ENCODE measurements at regions not wholly inside any gene's neighbourhood (a gene's known extent, or its start where the extent isn't known, plus 50 kb on each side); places are given as distances from the start of the nearest gene placed in this dataset.

GRCh38 chr6:88220493-88220892 lies 54.3 kb upstream of the CNR1 start:
- Histone ChIP-seq H3K4ac (ENCODE audit: low read depth, low read length) (no peak overlapping the region), H3K4me2 (ENCODE audit: insufficient read depth, insufficient read length, low read length) (no peak overlapping the region), H4K20me1 (ENCODE audit: control insufficient read depth, insufficient read depth, insufficient read length) (no peaks in the 10 kb centered on the region), H3T11ph (ENCODE audit: low read length) (no peak overlapping the region), H2BK120ac (ENCODE audit: low read depth, low read length, poor library complexity, severe bottlenecking) (no peak overlapping the region), H2BK5ac (ENCODE audit: insufficient read length, low read length) (no peak overlapping the region), H3K79me2 (ENCODE audit: insufficient read depth, low read length) (no peaks in the 10 kb centered on the region), H2BK20ac (ENCODE audit: low read depth, low read length, poor library complexity, severe bottlenecking) (no peak overlapping the region), H2BK12ac (ENCODE audit: insufficient read length, low read depth, low read length) (no peak overlapping the region), H3K56ac (ENCODE audit: insufficient read length, low read depth, low read length) (no peak overlapping the region), H3K27me3 (ENCODE audit: insufficient read depth, low read length) (no peaks in the 10 kb centered on the region), H4K5ac (ENCODE audit: insufficient read length, low read depth, low read length) (no peak overlapping the region), H4K8ac (replicated peaks; ENCODE audit: insufficient read length, low read depth, low read length) (no peak overlapping the region), H2BK15ac (ENCODE audit: low read depth, low read length) (no peak overlapping the region), H3K79me1 (ENCODE audit: insufficient read depth, low read depth, low read length, poor library complexity, severe bottlenecking) (no peaks in the 10 kb centered on the region), H3K27ac (ENCODE audit: insufficient read length, low read depth, low read length) (no peak overlapping the region), H3K18ac (ENCODE audit: insufficient read length, low read depth, low read length) (no peak overlapping the region), H3K23ac (ENCODE audit: insufficient read length, low read depth, low read length) (no peak overlapping the region), H4K91ac (ENCODE audit: insufficient read length, low read depth, low read length) (no peak overlapping the region), H3K9ac (ENCODE audit: extremely low read depth, insufficient read length, low read length) (no peak overlapping the region), H3K14ac (ENCODE audit: insufficient read depth, low read length) (no peak overlapping the region), H2AK5ac (ENCODE audit: insufficient read length, low read length) (no peak overlapping the region), H3K4me1 (ENCODE audit: insufficient read depth, low read length) (peaks cover 4% of the 10 kb centered on the region; the same call in 1 of the 2 replicates), H2AFZ (ENCODE audit: low read length) (no peak overlapping the region), H3K9me3 (ENCODE audit: control insufficient read depth, low read depth, low read length) (no peaks in the 10 kb centered on the region), H3K23me2 (ENCODE audit: insufficient read length, low read depth, low read length, poor library complexity, severe bottlenecking) (no peaks in the 10 kb centered on the region)
- DNase-seq = no peak
- H3K9me3 Mint-ChIP-seq = no peaks in the 10 kb centered on the region
- peaks cover 4 to 12% of the 10 kb centered on the region in 2 experiments for H3K4me1 Mint-ChIP-seq
- TF ChIP-seq CTCF (conservative IDR thresholded peaks at IDR 0.05) = no peak
- H3K4me3 Mint-ChIP-seq = no peak overlapping the region; a peak in 1 of 5 replicates
- no peak overlapping the region for H3K27ac Mint-ChIP-seq
- no peaks in the 10 kb centered on the region for H3K36me3 Mint-ChIP-seq (ENCODE audit: insufficient read depth in 1 of 3, low read depth in 3 of 3)
- no peaks in the 10 kb centered on the region for H3K27me3 Mint-ChIP-seq (ENCODE audit: low read depth)
- no CpG with 5 or more reads among the region's 2 CpGs for WGBS (ENCODE audit: extremely low coverage, insufficient read length, low lambda C conversion rate)

All from H9 (cell line).